OCI-LY7 (cell line): ENCODE measurements at regions not wholly inside any gene's neighbourhood (a gene's known extent, or its start where the extent isn't known, plus 50 kb on each side); places are given as distances from the start of the nearest gene placed in this dataset.

ENCODE experiments used
- BruUV-seq: library from RNA; stranded (reverse); fragments of 400-500 nt; replicated peaks from 2 replicates; lab custom pipeline; 2021; lab: Mats Ljungman, UMichigan
- CTCF ChIA-PET: fragments of 300-600 bp; sonication (Branson Sonifier 250); formaldehyde crosslinking; loops from one replicate; lab custom pipeline; 2022; ENCODE audit warnings: antibody characterized with exemption; ENCODE audit not compliant: unreplicated experiment; lab: Charles Lee
- POLR2A ChIA-PET: fragments of 300-600 bp; sonication (Branson Sonifier 250); formaldehyde crosslinking; loops from one replicate; lab custom pipeline; 2022; ENCODE audit warnings: antibody characterized with exemption; lab: Charles Lee
- DNase-seq: peaks from one replicate; pipeline ENCODE4 v3.0.0-alpha.2; 2015; ENCODE audit warnings: low spot score
- H2AFZ ChIP-seq: fragments of 200-600 bp; sonication (generic), shearing (Covaris generic); 2 replicates; pipeline ENCODE4 v1.6.1; 2014; ENCODE audit warnings: mild to moderate bottlenecking, antibody characterized with exemption, low read length, moderate library complexity
- H3K27ac ChIP-seq: fragments of 200-600 bp; sonication (generic); 2 replicates; pipeline ENCODE4 v1.5.1; 2014; ENCODE audit warnings: mixed run types, low read depth, mild to moderate bottlenecking, moderate library complexity, low read length, inconsistent platforms; ENCODE audit not compliant: poor library complexity, severe bottlenecking
- H3K36me3 ChIP-seq: fragments of 200-600 bp; sonication (generic); 2 replicates; pipeline ENCODE4 v1.6.1; 2014; ENCODE audit warnings: mild to moderate bottlenecking, antibody characterized with exemption, low read length, moderate library complexity, mixed read lengths; ENCODE audit not compliant: insufficient read depth
- H3K4me1 ChIP-seq: fragments of 200-600 bp; sonication (generic); 2 replicates; pipeline ENCODE4 v1.5.1; 2014; ENCODE audit warnings: mild to moderate bottlenecking, low read length; ENCODE audit not compliant: insufficient read depth, poor library complexity, severe bottlenecking
- H3K4me2 ChIP-seq: fragments of 200-600 bp; sonication (generic); 2 replicates; pipeline ENCODE4 v1.6.1; 2014; ENCODE audit warnings: mild to moderate bottlenecking, low read length
- H3K4me3 ChIP-seq: fragments of 200-600 bp; sonication (generic); 2 replicates; pipeline ENCODE4 v1.5.1; 2014; ENCODE audit warnings: mild to moderate bottlenecking, low read depth, low read length; ENCODE audit not compliant: poor library complexity, severe bottlenecking
- H3K79me2 ChIP-seq: fragments of 200-600 bp; sonication (generic); 2 replicates; pipeline ENCODE4 v1.6.1; 2016; ENCODE audit warnings: low read depth, mild to moderate bottlenecking, low read length, moderate library complexity, mixed read lengths; ENCODE audit not compliant: insufficient read depth
- H3K9me2 ChIP-seq: fragments of 200-600 bp; sonication (generic); 2 replicates; pipeline ENCODE4 v1.6.1; 2016; ENCODE audit warnings: mild to moderate bottlenecking, low read length, mixed read lengths; ENCODE audit not compliant: insufficient read depth
- H3K9me3 ChIP-seq: fragments of 200-600 bp; sonication (generic); 2 replicates; pipeline ENCODE4 v1.6.1; 2014; ENCODE audit warnings: mild to moderate bottlenecking, mixed run types, low read length, mixed read lengths
- H4K20me1 ChIP-seq: fragments of 200-600 bp; sonication (generic); 2 replicates; pipeline ENCODE4 v1.6.1; 2014; ENCODE audit warnings: mild to moderate bottlenecking, antibody characterized with exemption, low read length, moderate library complexity, mixed read lengths; ENCODE audit not compliant: insufficient read depth
- EZH2phosphoT487 ChIP-seq: fragments of 200-600 bp; sonication (generic); IDR thresholded peaks from 2 replicates; pipeline ENCODE4 v1.6.1; 2018; ENCODE audit warnings: low read depth, borderline replicate concordance, mild to moderate bottlenecking, mixed run types, antibody characterized with exemption, low read length, moderate library complexity, mixed read lengths
- intact Hi-C: fragments of 100-400 bp; cut with micrococcal nuclease; formaldehyde crosslinking; loops from one replicate; pipeline ENCODE4 v1.10.0; 2022; ENCODE audit not compliant: unreplicated experiment
- TF ChIP-seq, protein P1 (sequence below): fragments of 200-600 bp; sonication (generic); conservative IDR thresholded peaks from 2 replicates; pipeline ENCODE4 v1.5.1; 2014; ENCODE audit warnings: mild to moderate bottlenecking, antibody characterized with exemption, low read length, moderate library complexity, mixed read lengths

DNA sequence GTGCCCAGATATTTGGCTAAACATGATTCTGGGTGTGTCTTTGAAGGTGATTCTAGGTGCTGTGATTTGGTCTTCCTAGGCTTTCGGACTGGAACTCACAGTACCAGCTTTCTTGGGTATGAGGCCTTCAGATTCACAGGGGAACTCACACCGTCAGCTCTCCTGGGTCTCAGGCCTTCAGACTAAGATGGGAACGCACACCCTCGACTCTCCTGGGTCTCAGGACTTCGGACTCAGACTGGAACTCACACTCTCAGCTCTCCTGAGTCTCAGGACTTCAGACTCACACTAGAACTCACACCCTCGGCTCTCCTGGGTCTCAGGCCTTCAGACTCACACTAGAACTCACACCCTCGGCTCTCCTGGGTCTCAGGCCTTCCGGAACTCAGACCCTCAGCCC is 137.7 kb downstream of the CRLF2 start:
- Histone ChIP-seq H3K4me2 (no peak overlapping the region), H3K4me1 (no peaks in the 10 kb centered on the region), H2AFZ (peak overlapping the region; percentile 47), H3K27ac (no peak overlapping the region), H3K9me3 (peaks cover 5% of the 10 kb centered on the region; the same call in 1 of the 2 replicates), H3K79me2 (no peaks in the 10 kb centered on the region), H4K20me1 (no peaks in the 10 kb centered on the region), H3K4me3 (no peak overlapping the region), H3K36me3 (no peaks in the 10 kb centered on the region), H3K9me2 (no peaks in the 10 kb centered on the region)
- POLR2A ChIA-PET: no interaction called here
- TF ChIP-seq, protein P1, sequence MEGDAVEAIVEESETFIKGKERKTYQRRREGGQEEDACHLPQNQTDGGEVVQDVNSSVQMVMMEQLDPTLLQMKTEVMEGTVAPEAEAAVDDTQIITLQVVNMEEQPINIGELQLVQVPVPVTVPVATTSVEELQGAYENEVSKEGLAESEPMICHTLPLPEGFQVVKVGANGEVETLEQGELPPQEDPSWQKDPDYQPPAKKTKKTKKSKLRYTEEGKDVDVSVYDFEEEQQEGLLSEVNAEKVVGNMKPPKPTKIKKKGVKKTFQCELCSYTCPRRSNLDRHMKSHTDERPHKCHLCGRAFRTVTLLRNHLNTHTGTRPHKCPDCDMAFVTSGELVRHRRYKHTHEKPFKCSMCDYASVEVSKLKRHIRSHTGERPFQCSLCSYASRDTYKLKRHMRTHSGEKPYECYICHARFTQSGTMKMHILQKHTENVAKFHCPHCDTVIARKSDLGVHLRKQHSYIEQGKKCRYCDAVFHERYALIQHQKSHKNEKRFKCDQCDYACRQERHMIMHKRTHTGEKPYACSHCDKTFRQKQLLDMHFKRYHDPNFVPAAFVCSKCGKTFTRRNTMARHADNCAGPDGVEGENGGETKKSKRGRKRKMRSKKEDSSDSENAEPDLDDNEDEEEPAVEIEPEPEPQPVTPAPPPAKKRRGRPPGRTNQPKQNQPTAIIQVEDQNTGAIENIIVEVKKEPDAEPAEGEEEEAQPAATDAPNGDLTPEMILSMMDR: no peak
- TF ChIP-seq EZH2phosphoT487: no peak
- CTCF ChIA-PET: no interaction called here
- DNase-seq: no peak
- no TSS peak for BruUV-seq
- intact Hi-C loops: no loop called here

DNA sequence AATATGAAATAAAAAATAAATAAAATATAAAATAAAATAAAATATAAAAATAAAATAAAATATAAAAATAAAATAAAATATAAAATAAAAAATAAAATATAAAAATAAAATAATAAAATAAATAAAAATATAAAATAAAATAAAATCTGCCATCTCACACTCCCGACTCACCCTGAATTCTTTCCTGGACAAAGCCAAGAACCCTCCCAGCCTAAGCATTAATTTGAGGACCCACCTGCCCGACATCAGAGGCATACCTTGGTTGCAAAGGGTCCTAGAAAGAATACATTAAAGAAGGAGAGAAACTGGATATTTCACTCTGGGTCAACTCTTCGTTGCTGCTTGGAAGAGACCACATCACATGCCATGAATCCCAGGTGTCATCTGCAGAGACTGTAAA is 138.3 kb downstream of the CRLF2 start:
- Histone ChIP-seq H3K4me3 (no peak overlapping the region), H2AFZ (0 out of 2 replicates have a peak overlapping the region, but pooled peaks have one; percentile 47), H3K4me2 (no peak overlapping the region), H4K20me1 (no peaks in the 10 kb centered on the region), H3K4me1 (no peaks in the 10 kb centered on the region), H3K9me2 (no peaks in the 10 kb centered on the region), H3K79me2 (no peaks in the 10 kb centered on the region), H3K9me3 (peaks cover 5% of the 10 kb centered on the region; the same call in 1 of the 2 replicates), H3K27ac (no peak overlapping the region), H3K36me3 (no peaks in the 10 kb centered on the region)
- intact Hi-C loops: no loop called here
- ChIA-PET CTCF (no interaction called here), POLR2A (no interaction called here)
- DNase-seq: no peak
- BruUV-seq: no TSS peak
- TF ChIP-seq EZH2phosphoT487: no peak
- TF ChIP-seq, protein P1: no peak

DNA sequence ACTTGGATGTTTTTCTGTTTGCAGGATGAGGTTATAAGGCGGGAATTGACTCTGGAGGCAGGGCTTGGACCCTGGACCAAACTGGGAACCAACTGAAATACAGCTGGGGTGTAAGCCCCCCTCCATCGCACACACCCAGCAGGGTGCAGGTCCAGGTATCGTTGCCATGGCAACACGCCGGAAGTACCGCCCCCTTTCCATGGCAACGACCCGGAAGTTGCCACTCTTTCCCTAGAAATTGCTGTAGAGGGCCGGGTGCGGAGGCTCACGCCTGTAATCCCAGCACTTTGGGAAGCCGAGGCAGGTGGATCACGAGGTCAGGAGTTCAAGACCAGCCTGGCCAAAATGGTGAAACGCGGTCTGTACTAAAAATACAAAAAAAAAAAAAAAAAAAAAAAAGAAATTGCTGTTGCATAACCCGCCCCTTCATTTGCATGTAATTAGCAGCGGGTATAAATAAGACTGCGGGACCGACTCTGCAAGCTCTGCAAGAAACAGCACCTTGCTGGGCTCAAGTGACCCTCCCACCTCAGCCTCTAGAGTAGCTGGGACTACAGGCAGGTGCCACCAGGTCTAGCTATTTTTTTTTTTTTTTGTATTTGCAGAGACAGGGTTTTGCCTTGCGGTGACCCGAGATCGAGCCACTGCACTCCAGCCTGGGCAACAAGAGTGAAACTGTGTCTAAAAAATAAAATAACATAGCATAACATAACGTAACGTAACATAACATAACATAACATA is 139.6 kb downstream of the CRLF2 start:
- H3K36me3 ChIP-seq: no peaks in the 10 kb centered on the region
- H2AFZ ChIP-seq: no peak overlapping the region
- no peaks in the 10 kb centered on the region for H3K4me1 ChIP-seq
- no TSS peak for BruUV-seq
- H3K27ac ChIP-seq: no peak overlapping the region
- TF ChIP-seq, protein P1: no peak
- TF ChIP-seq EZH2phosphoT487: no peak
- no peak overlapping the region for H3K4me3 ChIP-seq
- intact Hi-C loops: no loop called here
- ChIA-PET POLR2A (no interaction called here), CTCF (no interaction called here)
- H4K20me1 ChIP-seq: no peaks in the 10 kb centered on the region
- H3K4me2 ChIP-seq: no peak overlapping the region
- no peaks in the 10 kb centered on the region for H3K79me2 ChIP-seq
- DNase-seq: peak; percentile 13
- H3K9me2 ChIP-seq: no peaks in the 10 kb centered on the region
- peaks cover 5% of the 10 kb centered on the region; the same call in 1 of the 2 replicates for H3K9me3 ChIP-seq
